ENCODE measurements at regions not wholly inside any gene's neighbourhood (a gene's known extent, or its start where the extent isn't known, plus 50 kb on each side); places are given as distances from the start of the nearest gene placed in this dataset.

DNA sequence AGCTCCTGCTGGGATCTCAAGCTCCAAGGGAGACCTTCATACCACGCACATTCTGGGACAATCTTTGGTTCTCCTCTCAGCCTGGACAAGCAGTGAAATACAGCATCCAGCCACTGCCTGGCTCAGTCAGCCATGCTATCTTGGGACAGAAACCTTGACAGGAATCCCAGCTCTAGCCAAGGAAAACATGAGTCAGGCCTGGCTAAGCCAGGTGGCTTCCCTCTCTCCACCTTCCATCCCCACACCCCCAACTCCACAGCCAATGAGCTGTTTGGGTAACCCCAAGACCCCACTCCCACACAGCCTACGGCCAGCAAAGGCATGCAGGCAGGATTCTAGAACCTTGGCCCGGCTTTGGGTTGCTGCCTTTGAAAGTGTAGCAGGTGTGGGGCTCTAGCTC is 64.9 kb downstream of the MCFD2 start:
- in situ Hi-C loops (cut with HindIII; ENCODE audit: low sequenced_read_pairs), result no loop called here

DNA sequence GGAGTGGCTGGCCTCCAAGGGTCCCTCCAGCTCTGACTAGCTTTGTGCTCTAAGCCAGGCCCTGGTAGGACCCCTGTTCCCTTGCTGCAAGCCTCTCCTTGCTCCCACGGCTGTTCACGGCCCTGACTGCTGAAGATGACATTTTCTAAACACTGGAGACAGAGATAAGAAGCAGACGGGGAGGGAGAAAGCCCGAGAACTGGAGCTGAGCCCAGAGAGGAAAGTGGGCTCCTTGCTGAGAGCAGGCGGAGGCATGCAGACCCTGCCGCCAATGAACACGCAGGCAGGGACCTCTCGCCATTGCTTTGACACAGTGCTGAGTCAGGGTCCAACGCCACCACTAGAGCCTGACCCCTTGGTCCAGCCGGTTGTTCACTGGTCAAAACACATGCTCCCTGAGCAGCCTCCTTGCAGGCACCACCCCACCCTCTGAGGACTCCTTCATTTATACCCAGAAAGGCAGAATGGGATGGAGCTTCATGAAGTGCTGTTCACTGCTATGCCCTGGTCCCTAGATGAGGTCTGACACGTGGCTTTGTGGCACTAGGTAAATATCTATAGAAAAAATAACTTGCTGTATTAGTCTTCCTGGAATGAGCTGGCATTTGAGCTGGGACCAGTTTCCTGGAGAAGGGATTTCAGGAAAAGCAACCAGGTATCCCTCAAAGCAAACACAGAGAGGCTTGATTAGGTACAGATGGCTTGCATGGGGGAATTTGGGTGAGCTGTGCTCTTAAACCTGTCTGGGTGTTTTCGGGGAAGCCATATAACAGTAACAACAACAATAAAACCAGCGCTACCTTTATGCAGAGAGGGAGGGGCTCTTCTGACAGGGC is 65.7 kb downstream of the MCFD2 start:
- in situ Hi-C loops (cut with HindIII; ENCODE audit: low sequenced_read_pairs), result no loop called here

DNA sequence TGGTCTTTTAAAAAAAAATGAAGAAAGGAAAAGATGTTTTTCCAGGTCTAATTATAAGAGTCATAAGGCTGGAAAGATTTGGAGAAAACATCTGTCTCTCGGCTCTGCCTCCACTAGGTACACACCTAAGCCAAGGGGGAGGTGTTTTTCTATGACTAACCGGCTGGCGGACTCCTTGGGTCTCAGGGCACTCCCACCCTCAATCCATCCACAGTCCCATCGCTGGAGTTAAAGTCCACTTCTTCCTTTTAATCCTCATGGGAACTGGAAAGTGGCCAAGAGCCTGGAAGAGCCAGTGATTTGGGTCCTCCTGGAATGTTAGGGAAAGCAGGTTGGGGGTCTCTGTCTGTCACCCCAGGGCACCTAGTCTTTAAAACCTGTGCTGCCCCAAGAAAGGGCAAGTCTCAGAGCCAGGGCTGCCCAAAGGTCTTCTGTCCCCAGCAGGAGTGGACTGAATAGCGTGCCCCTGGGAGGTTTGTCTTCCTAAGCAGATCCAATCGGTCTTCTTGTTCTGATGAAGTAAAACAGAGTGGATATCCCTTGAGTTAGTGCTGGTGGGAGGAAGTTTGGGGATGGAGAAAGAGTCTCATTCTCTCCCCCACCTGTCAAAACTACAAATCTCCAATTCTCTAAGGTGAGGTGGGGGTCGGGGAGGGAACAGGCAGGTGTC is 66.4 kb downstream of the MCFD2 start:
- in situ Hi-C loops (cut with HindIII; ENCODE audit: low sequenced_read_pairs), result no loop called here

GRCh38 chr2:46848447-46848846 is 67.2 kb downstream of the MCFD2 start:
- in situ Hi-C loops (cut with HindIII; ENCODE audit: low sequenced_read_pairs), result no loop called here

DNA sequence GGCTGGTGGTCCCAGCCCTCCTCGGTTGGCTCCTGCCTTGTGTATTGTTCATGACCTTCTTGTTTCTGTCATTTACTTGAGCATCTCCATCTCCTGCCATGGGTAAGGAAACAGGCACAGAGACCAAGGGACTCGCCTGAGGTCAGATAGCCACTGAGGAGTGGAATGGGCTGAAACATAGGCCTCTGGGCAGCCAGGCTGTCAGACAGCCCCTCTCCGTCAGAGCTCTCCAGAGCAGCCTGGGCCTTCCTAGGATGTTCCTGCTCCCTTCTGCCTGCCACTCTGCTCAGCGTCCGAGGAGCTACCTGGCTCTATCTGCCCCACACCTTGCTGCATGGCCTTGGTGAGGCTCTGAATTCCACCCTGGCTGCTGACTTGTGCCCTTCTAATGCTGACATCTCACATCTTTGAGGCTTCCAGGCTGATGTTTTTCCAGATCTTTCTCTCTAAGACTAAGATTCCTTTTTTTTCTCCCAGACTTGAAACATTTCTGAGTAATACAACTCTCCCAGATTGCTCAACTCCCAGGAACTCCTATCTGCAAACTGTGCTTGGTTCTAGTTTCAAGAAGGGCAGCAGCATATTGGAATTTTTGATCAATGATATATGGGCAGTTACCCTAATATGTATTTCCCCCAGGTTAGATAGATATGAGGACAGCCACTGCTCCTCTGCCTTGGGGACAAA is 67.7 kb downstream of the MCFD2 start:
- in situ Hi-C loops (cut with HindIII; ENCODE audit: low sequenced_read_pairs), result no loop called here

DNA sequence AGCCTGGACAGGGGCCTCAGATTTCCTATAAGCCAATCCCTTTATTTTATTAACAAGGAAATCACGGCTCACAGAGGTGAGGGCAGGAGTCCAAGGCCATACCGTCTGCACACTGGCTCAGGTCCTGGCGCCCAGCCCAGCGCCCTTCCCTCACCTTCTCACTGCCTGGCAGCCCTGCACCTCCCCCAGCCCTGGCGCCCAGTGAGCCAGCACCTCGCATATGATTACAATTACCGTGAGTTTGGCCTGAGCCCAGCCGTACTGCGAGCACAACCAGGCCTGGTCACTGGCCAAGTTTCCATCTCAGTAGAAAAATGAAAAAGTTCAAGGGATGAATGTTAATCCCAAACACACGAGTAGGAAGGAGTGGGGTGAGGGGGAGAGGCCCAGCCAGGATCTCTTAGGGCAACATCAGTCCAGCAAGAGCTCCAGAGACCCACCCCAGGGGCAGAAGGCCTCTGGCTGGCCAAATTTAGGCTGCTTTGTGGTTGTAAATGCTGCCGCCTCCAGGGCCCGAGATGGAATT is 68.4 kb downstream of the MCFD2 start:
- in situ Hi-C loops (cut with HindIII; ENCODE audit: low sequenced_read_pairs), result no loop called here

- in situ Hi-C loops (cut with HindIII; ENCODE audit: low sequenced_read_pairs), result no loop called here
These were observed 69.1 kb downstream of the MCFD2 start for GRCh38 chr2:46846536-46846935.

DNA sequence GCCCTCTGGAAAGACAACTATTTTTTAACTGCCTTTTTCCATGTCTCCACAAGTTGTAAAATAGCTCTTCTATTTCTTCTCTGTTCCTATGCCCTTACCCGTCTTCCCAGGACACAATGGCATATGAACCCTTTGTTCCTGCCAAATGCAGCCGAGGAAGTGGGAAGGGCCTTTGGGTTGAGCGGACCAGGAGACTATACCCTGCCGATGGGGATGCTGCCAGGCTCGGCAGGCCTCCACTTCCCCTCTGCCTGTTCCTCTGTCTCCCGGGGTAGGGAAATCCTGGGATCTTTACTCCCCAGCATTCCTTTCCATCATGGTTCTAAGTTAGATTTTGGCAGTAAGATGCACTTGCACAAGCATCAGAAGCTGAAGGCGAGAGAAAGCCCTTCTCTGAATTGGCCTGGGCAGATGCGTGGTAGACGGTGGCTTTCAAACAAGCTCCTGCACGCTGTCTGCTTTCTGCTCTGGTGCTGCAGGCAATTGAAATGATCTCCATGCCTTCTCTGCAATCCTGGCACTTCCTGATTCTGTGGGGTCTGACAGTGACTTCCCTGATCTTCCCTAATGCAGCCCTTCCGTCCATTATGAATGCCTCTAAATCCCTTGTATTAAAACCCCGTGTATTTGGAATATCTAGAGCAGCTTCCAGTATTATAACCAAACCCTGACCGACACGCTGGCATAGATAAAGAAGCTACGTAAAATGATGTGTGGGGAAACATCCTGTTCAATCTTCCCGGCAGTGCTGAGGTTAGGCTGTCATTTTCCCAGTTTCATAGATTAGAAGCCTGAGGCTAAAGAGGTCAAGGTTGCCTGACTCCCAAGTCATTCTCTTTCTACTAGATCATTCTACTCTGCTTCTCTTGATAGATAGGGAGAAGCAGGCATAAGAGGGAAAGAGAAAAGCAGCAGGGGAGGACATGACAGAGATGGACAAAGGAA is 69.8 kb downstream of the MCFD2 start:
- in situ Hi-C loops (cut with HindIII; ENCODE audit: low sequenced_read_pairs), result no loop called here

GRCh38 chr2:46844443-46844842 is 71.2 kb downstream of the MCFD2 start:
- in situ Hi-C loops (cut with HindIII; ENCODE audit: low sequenced_read_pairs), result no loop called here

DNA sequence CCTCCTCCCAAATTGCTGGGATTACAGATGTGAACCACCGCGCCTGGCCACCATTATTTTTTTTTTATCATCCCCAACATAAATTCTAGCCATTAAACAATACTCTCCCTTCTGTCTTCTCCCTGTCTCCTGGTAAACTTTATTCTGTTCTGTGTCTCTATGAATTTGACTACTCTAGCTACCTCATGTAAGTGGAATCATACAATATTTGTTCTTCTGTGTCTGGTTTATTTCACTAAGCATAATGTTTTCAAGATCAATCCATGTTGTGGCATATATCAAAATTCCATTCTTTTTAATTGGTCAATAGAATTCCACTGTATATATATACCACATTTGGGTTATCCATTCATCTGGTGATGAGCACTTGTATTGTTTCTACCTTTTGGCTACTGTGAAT is 71.6 kb downstream of the MCFD2 start:
- in situ Hi-C loops (cut with HindIII; ENCODE audit: low sequenced_read_pairs), result no loop called here

DNA sequence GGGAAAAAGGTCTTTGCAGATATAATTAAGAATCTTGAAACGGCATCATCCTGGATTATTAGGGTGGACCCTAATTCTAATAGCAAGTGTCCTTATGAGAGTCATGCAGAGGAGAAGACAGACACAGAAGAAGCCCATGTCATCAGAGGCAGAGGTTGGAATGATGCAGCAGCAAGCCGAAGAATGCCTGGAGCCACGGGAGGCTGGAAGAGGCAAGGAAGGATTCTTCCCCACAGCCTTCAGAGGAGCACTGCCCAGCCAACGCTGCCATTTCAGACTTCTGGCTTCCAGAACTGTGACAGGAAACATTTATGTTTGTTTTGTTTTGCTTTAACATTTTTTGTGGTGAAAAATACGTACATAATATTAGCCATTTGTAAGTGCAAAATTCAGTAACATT is 72.3 kb downstream of the MCFD2 start:
- in situ Hi-C loops (cut with HindIII; ENCODE audit: low sequenced_read_pairs), result no loop called here

GRCh38 chr2:46842876-46843275 is 72.7 kb downstream of the MCFD2 start:
- in situ Hi-C loops (cut with HindIII; ENCODE audit: low sequenced_read_pairs), result no loop called here

DNA sequence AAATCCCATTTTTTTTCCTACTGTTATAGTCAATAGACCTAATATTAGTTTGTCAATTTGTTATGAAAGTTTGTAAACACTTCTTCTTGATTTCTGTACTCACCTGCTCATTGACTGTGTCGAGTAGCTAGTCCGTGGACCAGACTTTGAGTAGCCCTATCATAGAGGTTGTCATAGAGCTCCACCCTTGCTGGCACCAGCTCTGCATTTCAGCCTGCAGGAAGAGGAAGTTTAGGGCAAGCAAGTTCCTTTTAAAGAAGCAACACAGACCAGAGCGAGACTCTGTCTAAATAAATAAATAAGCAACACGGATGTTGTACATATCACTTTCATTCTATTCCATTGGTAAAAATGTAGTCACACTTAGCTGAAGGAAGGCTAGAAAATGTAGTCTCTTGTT is 74.0 kb downstream of the MCFD2 start:
- in situ Hi-C loops (cut with HindIII; ENCODE audit: low sequenced_read_pairs), result no loop called here

- in situ Hi-C loops (cut with HindIII; ENCODE audit: low sequenced_read_pairs), result no loop called here
These were observed 76.6 kb downstream of the MCFD2 start for GRCh38 chr2:46839045-46839444.

- in situ Hi-C loops (cut with HindIII; ENCODE audit: low sequenced_read_pairs), result no loop called here
These were observed 77.9 kb downstream of the MCFD2 start for GRCh38 chr2:46837704-46838103.

DNA sequence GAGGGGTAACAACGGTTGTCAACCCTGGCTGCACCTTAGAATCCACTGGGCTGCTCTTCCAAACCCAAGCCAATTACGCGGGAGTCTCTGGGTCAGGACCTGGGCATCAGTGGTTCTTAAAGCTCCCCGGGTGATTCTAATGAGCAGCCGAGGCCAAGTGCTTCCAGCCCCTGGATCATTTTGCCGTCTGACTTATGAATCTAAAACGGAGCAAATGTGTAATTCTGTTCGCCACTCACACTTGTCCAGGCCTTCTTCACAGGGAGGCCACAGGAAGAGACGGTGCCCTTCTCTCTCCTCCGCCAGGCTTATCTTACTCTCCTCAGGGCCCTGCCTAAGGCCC is 78.5 kb downstream of the MCFD2 start:
- in situ Hi-C loops (cut with HindIII; ENCODE audit: low sequenced_read_pairs), result no loop called here

GRCh38 chr2:46836295-46837111 is 79.1 kb downstream of the MCFD2 start:
- in situ Hi-C loops (cut with HindIII; ENCODE audit: low sequenced_read_pairs), result no loop called here

DNA sequence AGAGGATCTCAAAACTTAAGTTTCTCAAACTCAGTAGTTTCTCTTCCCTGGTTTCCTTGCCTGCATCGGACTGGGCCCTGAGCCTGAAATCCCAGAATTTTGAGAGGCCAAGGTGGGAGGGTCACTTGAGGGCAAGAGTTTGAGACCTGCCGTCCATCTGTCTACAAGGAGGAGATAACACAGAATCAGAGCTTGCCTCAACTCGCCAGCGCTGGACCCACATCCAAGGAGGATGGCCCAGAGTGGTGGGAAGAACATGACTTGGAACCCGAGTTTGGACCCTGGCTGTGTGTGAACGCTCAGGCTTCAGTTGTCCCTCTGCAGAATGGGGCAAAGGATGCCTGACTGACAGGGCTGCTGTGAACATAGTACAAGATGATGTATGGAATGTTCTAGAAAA is 80.1 kb downstream of the MCFD2 start:
- in situ Hi-C loops (cut with HindIII; ENCODE audit: low sequenced_read_pairs), result no loop called here

GRCh38 chr2:46832543-46832942 is 83.1 kb downstream of the MCFD2 start:
- in situ Hi-C loops (cut with HindIII; ENCODE audit: low sequenced_read_pairs), result no loop called here

GRCh38 chr2:46831869-46832265 is 83.7 kb downstream of the MCFD2 start:
- in situ Hi-C loops (cut with HindIII; ENCODE audit: low sequenced_read_pairs), result no loop called here

All from endothelial cell of hepatic sinusoid (primary cell).